Right cardiac atrium (tissue), 5 donors: ENCODE measurements at regions not wholly inside any gene's neighbourhood (a gene's known extent, or its start where the extent isn't known, plus 50 kb on each side); places are given as distances from the start of the nearest gene placed in this dataset.

Source experiments
- ATAC-seq, 2 donors: fragments of 200-7000 bp; cut with Tn5 transposase; one replicate each; pipeline versions ENCODE4 v1.8.0 to v1.9.1; 2020; ENCODE audit warnings: moderate library complexity in 2 of 2, mild to moderate bottlenecking in 1 of 2
- DNase-seq, 3 donors: peaks; one replicate each; pipeline ENCODE4 v3.0.0-alpha.2; 2020
- H3K27ac ChIP-seq: one replicate; pipeline ENCODE4 v1.5.1; 2013; ENCODE audit warnings: mild to moderate bottlenecking, low read length, control low read depth, moderate library complexity
- H3K27me3 ChIP-seq: one replicate; pipeline ENCODE4 v1.6.1; 2013; ENCODE audit not compliant: control insufficient read depth, insufficient read depth
- H3K4me1 ChIP-seq: one replicate; pipeline ENCODE4 v1.6.1; 2013; ENCODE audit warnings: low read length; ENCODE audit not compliant: control insufficient read depth, insufficient read depth
- H3K4me3 ChIP-seq: one replicate; pipeline ENCODE4 v1.5.1; 2013; ENCODE audit warnings: low read length, control low read depth
- H3K9me3 ChIP-seq: one replicate; pipeline ENCODE4 v1.6.1; 2013; ENCODE audit warnings: low read length; ENCODE audit not compliant: control insufficient read depth
- WGBS: extraction: QIAGEN DNeasy Blood & Tissue Kit; methylation state at CpG from one replicate; pipeline ENCODE4 v1.1.7; 2013; 5-methylcytosine and 5-hydroxymethylcytosine counted together
- intact Hi-C, 4 donors: fragments of 100-400 bp; cut with DNase I; formaldehyde crosslinking; loops; one replicate each; pipeline versions ENCODE4 v1.11.0 to v1.14.0; 2022 to 2023
- donor health status: healthy with polysubstance abuse.
- donor health status: DM: no; HTN: yes; CAD: no.
- donor health status: DM: no; HTN: no; CAD: no.
- donor health status: DM: no; HTN: yes; CAD: no; lungs with severe emphysema.
- donor health status: DM: yes; HTN: yes; CAD: no.

GRCh38 chr7:67692425-67692824 is 695.8 kb downstream of the TYW1 start:
- H3K9me3 ChIP-seq = no peaks in the 10 kb centered on the region
- DNase-seq (no peak), ATAC-seq (no peak)
- no peak overlapping the region for H3K27ac ChIP-seq
- intact Hi-C loops = no loop called here
- H3K4me3 ChIP-seq = no peak overlapping the region
- WGBS = 53% methylated on average over 4 of the region's 4 CpGs
- H3K4me1 ChIP-seq = no peaks in the 10 kb centered on the region
- no peaks in the 10 kb centered on the region for H3K27me3 ChIP-seq

GRCh38 chr7:67696124-67696523 is 699.5 kb downstream of the TYW1 start:
- no peak for DNase-seq
- H3K4me1 ChIP-seq = no peaks in the 10 kb centered on the region
- no peaks in the 10 kb centered on the region for H3K9me3 ChIP-seq
- no peak overlapping the region for H3K4me3 ChIP-seq
- no peaks in the 10 kb centered on the region for H3K27me3 ChIP-seq
- no peak overlapping the region for H3K27ac ChIP-seq
- intact Hi-C loops = no loop called here
- no peak for ATAC-seq
- WGBS = 78% methylated on average over 5 of the region's 5 CpGs

- intact Hi-C loops = no loop called here
- H3K4me3 ChIP-seq = no peak overlapping the region
- WGBS = 77% methylated on average over 7 of the region's 7 CpGs
- DNase-seq (no peak), ATAC-seq (no peak)
- H3K4me1 ChIP-seq = no peaks in the 10 kb centered on the region
- no peaks in the 10 kb centered on the region for H3K9me3 ChIP-seq
- no peaks in the 10 kb centered on the region for H3K27me3 ChIP-seq
- H3K27ac ChIP-seq = no peak overlapping the region
Observed at GRCh38 chr7:67696878-67697277, 700.2 kb downstream of the TYW1 start.

GRCh38 chr7:67698354-67698753 is 701.7 kb downstream of the TYW1 start:
- ATAC-seq (no peak), DNase-seq (no peak)
- no peaks in the 10 kb centered on the region for H3K27me3 ChIP-seq
- H3K4me3 ChIP-seq = no peak overlapping the region
- intact Hi-C loops = no loop called here
- WGBS = 50% methylated on average over 6 of the region's 6 CpGs
- no peaks in the 10 kb centered on the region for H3K9me3 ChIP-seq
- no peaks in the 10 kb centered on the region for H3K4me1 ChIP-seq
- no peak overlapping the region for H3K27ac ChIP-seq

- DNase-seq (no peak), ATAC-seq (no peak)
- intact Hi-C loops = no loop called here
- WGBS = 46% methylated on average over 2 of the region's 2 CpGs
- no peaks in the 10 kb centered on the region for H3K9me3 ChIP-seq
- no peaks in the 10 kb centered on the region for H3K4me1 ChIP-seq
- H3K4me3 ChIP-seq = no peak overlapping the region
- no peaks in the 10 kb centered on the region for H3K27me3 ChIP-seq
- no peak overlapping the region for H3K27ac ChIP-seq
Observed at GRCh38 chr7:67705850-67706249, 709.2 kb downstream of the TYW1 start.

GRCh38 chr7:67711706-67712105 is 715.1 kb downstream of the TYW1 start:
- ATAC-seq (no peak), DNase-seq (no peak)
- WGBS = 81% methylated on average over 6 of the region's 6 CpGs
- Histone ChIP-seq H3K27ac (no peak overlapping the region), H3K27me3 (no peaks in the 10 kb centered on the region), H3K4me3 (no peak overlapping the region), H3K9me3 (no peaks in the 10 kb centered on the region), H3K4me1 (no peaks in the 10 kb centered on the region)
- intact Hi-C loops = no loop called here

GRCh38 chr7:67713451-67714056 is 716.9 kb downstream of the TYW1 start:
- no peak for DNase-seq
- no peak for ATAC-seq
- Histone ChIP-seq H3K9me3 (no peaks in the 10 kb centered on the region), H3K27me3 (no peaks in the 10 kb centered on the region), H3K4me1 (no peaks in the 10 kb centered on the region), H3K27ac (no peak overlapping the region), H3K4me3 (no peak overlapping the region)
- intact Hi-C loops = no loop called here
- 67% methylated on average over 13 of the region's 13 CpGs for WGBS

- 59% methylated on average over 2 of the region's 2 CpGs for WGBS
- Histone ChIP-seq H3K27me3 (no peaks in the 10 kb centered on the region), H3K9me3 (no peaks in the 10 kb centered on the region), H3K4me1 (no peaks in the 10 kb centered on the region), H3K27ac (no peak overlapping the region), H3K4me3 (no peak overlapping the region)
- intact Hi-C loops = no loop called here
- DNase-seq (no peak), ATAC-seq (no peak)
Observed at GRCh38 chr7:67716729-67717128, 720.1 kb downstream of the TYW1 start.

GRCh38 chr7:67723591-67723990 is 727.0 kb downstream of the TYW1 start:
- 36% methylated on average over 3 of the region's 3 CpGs for WGBS
- DNase-seq (no peak), ATAC-seq (no peak)
- Histone ChIP-seq H3K4me3 (no peak overlapping the region), H3K4me1 (no peaks in the 10 kb centered on the region), H3K27me3 (no peaks in the 10 kb centered on the region), H3K27ac (no peak overlapping the region), H3K9me3 (no peaks in the 10 kb centered on the region)
- intact Hi-C loops = no loop called here

GRCh38 chr7:67724435-67724834 is 727.8 kb downstream of the TYW1 start:
- 70% methylated on average over 5 of the region's 5 CpGs for WGBS
- H3K9me3 ChIP-seq = no peaks in the 10 kb centered on the region
- DNase-seq = no peak
- H3K27me3 ChIP-seq = no peaks in the 10 kb centered on the region
- no peaks in the 10 kb centered on the region for H3K4me1 ChIP-seq
- no peak for ATAC-seq
- intact Hi-C loops = no loop called here
- H3K4me3 ChIP-seq = no peak overlapping the region
- H3K27ac ChIP-seq = no peak overlapping the region

GRCh38 chr7:67724955-67725354 is 728.3 kb downstream of the TYW1 start:
- Histone ChIP-seq H3K27me3 (no peaks in the 10 kb centered on the region), H3K4me3 (no peak overlapping the region), H3K27ac (no peak overlapping the region), H3K9me3 (no peaks in the 10 kb centered on the region), H3K4me1 (no peaks in the 10 kb centered on the region)
- intact Hi-C loops = no loop called here
- 65% methylated on average over 2 of the region's 2 CpGs for WGBS
- DNase-seq (no peak), ATAC-seq (no peak)

GRCh38 chr7:67725423-67725822 is 728.8 kb downstream of the TYW1 start:
- no peak overlapping the region for H3K27ac ChIP-seq
- intact Hi-C loops = no loop called here
- no peaks in the 10 kb centered on the region for H3K27me3 ChIP-seq
- no peaks in the 10 kb centered on the region for H3K9me3 ChIP-seq
- DNase-seq (no peak), ATAC-seq (no peak)
- no peak overlapping the region for H3K4me3 ChIP-seq
- WGBS = 56% methylated on average over 3 of the region's 3 CpGs
- no peaks in the 10 kb centered on the region for H3K4me1 ChIP-seq
